HG03159 (cell line): ENCODE measurements at regions not wholly inside any gene's neighbourhood (a gene's known extent, or its start where the extent isn't known, plus 50 kb on each side); places are given as distances from the start of the nearest gene placed in this dataset.

Source experiments
- ATAC-seq: cut with Tn5 transposase; IDR thresholded peaks from one replicate; pipeline ENCODE4 v1.9.1; 2021; ENCODE audit warnings: mild to moderate bottlenecking, moderate library complexity; ENCODE audit not compliant: unreplicated experiment

GRCh38 chr18:61679836-61680235 is 213.0 kb downstream of the RNF152 start:
- no peak for ATAC-seq

- ATAC-seq = no peak
These were observed 215.3 kb downstream of the RNF152 start for GRCh38 chr18:61677435-61677970.

DNA sequence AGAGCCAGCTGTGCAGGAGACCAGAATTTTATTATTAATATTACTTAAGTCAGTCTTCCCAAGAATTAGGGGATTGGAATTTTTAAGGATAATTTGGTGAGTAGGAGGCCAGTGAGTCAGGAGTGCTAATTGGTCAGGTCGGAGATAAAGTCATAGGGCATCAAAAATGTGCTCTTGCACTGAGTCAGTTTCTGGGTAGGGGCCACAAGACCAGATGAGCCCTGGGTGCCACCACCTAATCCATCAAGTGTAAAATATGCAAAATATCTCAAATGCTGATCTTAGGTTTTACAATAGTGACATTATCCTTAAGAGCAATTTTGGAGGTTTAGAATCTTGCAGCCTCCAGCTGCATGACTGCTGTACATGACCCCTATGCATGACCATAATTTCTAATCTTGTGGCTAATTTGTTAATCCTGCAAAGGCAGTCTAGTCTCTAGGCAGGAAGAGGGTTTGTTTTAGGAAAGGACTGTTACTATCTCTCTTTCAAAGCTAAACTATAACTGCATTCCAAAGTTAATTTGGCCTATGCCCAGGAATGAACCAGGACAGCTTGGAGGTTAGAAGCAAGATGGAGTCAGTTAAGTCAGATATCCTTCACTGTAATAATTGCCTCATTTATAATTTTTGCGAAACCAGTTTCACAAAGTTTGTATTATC is 215.9 kb downstream of the RNF152 start:
- ATAC-seq = no peak

- ATAC-seq = no peak
These were observed 223.5 kb downstream of the RNF152 start for GRCh38 chr18:61669320-61669719.

GRCh38 chr18:61666876-61667590 is 225.8 kb downstream of the RNF152 start:
- no peak for ATAC-seq

DNA sequence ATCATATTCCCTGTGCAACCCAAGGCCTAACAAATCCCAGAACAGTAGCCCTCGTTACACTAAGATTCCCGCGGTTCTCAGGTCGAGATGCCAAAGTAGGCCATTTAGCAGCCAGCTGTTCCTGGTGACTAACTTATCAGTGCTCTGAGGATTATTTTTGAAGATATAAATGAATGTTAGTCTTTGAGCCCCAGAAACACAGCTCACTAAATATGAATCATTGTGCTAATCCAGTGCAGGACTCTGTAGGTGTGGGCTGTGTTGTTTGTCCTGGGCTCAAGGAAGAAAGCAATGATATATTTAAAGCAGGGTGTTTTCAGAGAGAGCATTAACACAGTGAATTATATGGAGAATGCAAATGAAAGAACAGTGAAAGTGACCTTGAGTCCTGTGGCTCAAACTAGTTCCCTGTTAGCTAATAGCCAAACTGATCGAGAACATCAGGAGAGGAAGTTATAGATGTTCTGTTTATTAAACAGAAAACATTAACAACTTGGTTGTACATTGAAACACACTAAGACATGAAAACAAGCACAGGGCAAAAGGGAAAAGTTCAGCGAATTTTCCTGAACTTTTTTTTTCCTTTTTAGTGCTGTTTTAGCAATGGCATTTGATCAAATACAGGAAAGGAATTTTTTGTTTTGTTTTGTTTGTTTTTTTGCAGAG is 228.3 kb downstream of the RNF152 start:
- no peak for ATAC-seq

- no peak for ATAC-seq
These were observed 230.1 kb downstream of the RNF152 start for GRCh38 chr18:61662726-61663125.

- ATAC-seq = no peak
These were observed 234.4 kb downstream of the RNF152 start for GRCh38 chr18:61658431-61658830.

DNA sequence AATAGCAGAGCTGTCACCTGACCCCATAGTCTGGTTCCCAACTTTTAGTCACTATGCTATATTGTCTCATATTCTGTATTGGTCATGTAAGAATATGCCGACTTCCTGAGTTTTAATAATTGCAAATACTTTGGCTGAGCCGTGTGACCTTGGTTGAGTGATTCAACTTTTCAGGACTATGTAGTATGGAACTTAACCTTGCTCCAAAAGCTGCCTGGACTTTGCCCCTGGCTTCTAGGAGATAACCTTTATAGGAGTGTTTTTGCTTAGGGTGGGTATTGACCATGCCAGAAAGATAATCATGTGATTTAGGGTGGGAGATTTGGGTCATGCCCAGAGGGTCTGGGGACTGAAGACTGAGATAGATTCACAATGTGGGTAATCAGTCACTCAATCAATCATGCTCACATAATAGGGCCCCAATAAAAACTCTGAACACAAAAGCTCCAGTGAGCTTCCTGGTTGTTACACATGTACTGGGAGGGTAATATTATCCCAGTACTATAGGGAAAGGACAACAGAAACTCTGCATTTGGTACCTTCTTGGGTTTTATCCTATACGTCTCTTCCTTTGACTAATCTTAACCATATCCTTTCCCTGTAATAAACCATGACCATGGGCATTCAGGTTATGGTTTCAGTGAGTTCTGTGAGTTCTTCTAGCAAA is 235.6 kb downstream of the RNF152 start:
- no peak for ATAC-seq

DNA sequence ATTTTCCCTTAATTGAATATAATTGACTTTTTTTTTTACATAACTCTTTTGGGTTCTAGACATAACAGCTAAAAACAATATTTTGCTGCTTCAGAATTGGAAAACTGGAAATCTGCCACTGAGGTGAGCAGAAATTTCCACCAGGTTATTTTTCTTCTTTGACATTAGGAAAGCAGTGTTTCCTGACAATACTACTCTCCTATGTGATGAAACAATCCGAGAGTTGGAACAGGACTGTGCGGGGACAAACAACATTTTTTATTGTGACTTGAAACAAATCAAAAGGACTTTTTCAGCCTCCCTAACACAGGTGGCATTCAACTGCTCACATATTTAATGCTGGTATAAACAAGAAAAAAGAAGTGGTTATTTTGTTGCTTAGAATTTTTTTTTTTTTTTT is 237.2 kb downstream of the RNF152 start:
- no peak for ATAC-seq

- ATAC-seq = no peak
These were observed 238.8 kb downstream of the RNF152 start for GRCh38 chr18:61653823-61654551.

- ATAC-seq = no peak
These were observed 240.9 kb downstream of the RNF152 start for GRCh38 chr18:61651880-61652268.

- ATAC-seq = no peak
These were observed 241.5 kb downstream of the RNF152 start for GRCh38 chr18:61651145-61651879.

- no peak for ATAC-seq
These were observed 248.7 kb downstream of the RNF152 start for GRCh38 chr18:61643884-61644647.

GRCh38 chr18:61639886-61640285 is 252.9 kb downstream of the RNF152 start:
- no peak for ATAC-seq

- no peak for ATAC-seq
These were observed 254.8 kb downstream of the RNF152 start for GRCh38 chr18:61637905-61638595.

DNA sequence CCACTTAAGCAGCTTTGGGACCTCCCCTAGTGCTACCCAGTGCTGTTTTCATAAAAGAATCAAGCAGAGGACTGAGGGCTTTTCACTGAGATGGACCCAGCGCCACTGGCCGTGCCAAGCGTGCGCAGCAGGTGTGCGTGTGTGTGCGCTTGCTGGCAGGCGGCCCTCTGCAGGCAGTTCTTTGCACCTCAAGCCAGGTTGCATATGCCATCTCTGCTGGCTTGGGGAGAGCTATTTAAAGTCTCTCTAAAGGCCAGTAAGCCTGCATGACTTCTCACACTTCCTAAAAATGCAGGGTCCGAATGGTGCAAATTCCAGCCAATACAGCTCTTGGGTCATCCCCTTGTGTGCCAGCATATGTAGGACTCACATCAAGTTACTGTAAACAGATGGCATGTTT is 255.5 kb downstream of the RNF152 start:
- no peak for ATAC-seq

DNA sequence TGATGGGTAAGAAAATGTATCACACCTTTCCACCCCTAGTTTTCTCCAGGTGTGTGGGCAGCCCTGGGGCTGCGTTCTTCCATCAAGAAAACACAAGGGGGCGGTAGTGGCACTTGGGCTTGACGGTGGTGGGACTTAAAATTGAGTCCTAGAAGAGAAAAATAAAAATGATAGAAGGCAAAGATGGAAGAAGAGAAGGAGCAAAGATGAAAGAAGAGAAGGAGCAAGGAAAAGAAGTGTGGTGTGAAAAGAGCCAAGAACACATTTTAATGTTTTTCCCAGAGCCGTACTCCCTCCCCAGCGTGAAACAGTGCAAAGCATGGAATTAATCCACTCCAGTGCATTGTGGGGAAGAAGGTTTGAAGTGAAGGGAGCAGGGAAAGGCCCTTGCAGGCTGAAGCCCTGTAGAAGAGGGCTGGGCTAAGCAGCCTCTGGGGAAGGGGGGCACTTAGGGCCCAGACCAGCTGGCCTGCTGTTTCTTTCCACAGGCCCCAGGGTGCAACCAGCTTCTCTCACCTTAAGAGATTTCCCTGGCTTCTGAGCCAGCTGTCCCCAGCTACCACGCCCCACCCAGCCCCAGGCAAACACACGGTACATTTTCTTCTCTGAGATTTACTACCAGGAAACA is 256.8 kb downstream of the RNF152 start:
- peak; percentile 68 for ATAC-seq
